Cardiac septum (tissue), 1 donor: ENCODE measurements at regions not wholly inside any gene's neighbourhood (a gene's known extent, or its start where the extent isn't known, plus 50 kb on each side); places are given as distances from the start of the nearest gene placed in this dataset.

ENCODE experiments used
- DNase-seq: peaks from one replicate; pipeline ENCODE4 v3.0.0-alpha.2; 2020; ENCODE audit warnings: low spot score
- intact Hi-C: fragments of 100-400 bp; cut with DNase I; formaldehyde crosslinking; loops from one replicate; pipeline ENCODE4 v1.14.0; 2022
- donor health status: DM: no; HTN: no; CAD: no.

GRCh38 chr11:116540645-116541304 is 232.0 kb downstream of the BUD13 start:
- intact Hi-C loops = no loop called here
- DNase-seq = no peak

GRCh38 chr11:116539836-116540418 is 232.9 kb downstream of the BUD13 start:
- no peak for DNase-seq
- intact Hi-C loops = no loop called here

- no peak for DNase-seq
- intact Hi-C loops = no loop called here
These were observed 233.6 kb downstream of the BUD13 start for GRCh38 chr11:116539211-116539610.

- no peak for DNase-seq
- intact Hi-C loops = no loop called here
These were observed 234.1 kb downstream of the BUD13 start for GRCh38 chr11:116538677-116539076.

- no peak for DNase-seq
- intact Hi-C loops = no loop called here
These were observed 235.1 kb downstream of the BUD13 start for GRCh38 chr11:116537709-116538108.

GRCh38 chr11:116537121-116537520 is 235.7 kb downstream of the BUD13 start:
- intact Hi-C loops = no loop called here

GRCh38 chr11:116536416-116536815 is 236.4 kb downstream of the BUD13 start:
- no peak for DNase-seq
- intact Hi-C loops = no loop called here

More at GRCh38 chr11:116537121-116537520, 235.7 kb downstream of the BUD13 start:
- no peak for DNase-seq

- no peak for DNase-seq
- intact Hi-C loops = no loop called here
These were observed 236.8 kb downstream of the BUD13 start for GRCh38 chr11:116535994-116536393.

- no peak for DNase-seq
- intact Hi-C loops = no loop called here
These were observed 237.7 kb downstream of the BUD13 start for GRCh38 chr11:116535120-116535519.

- no peak for DNase-seq
- intact Hi-C loops = no loop called here
These were observed 238.4 kb downstream of the BUD13 start for GRCh38 chr11:116534270-116534975.

GRCh38 chr11:116533186-116533825 is 239.5 kb downstream of the BUD13 start:
- intact Hi-C loops = no loop called here
- no peak for DNase-seq

GRCh38 chr11:116532066-116532465 is 240.7 kb downstream of the BUD13 start:
- peak; percentile 20 for DNase-seq
- intact Hi-C loops = no loop called here

GRCh38 chr11:116530705-116531104 is 242.1 kb downstream of the BUD13 start:
- intact Hi-C loops = no loop called here
- DNase-seq = no peak

- intact Hi-C loops = no loop called here
- no peak for DNase-seq
These were observed 243.5 kb downstream of the BUD13 start for GRCh38 chr11:116529271-116529670.

- DNase-seq = peak; percentile 50
- intact Hi-C loops = no loop called here
These were observed 245.4 kb downstream of the BUD13 start for GRCh38 chr11:116527180-116527991.

GRCh38 chr11:116525961-116526495 is 246.8 kb downstream of the BUD13 start:
- DNase-seq = peak; percentile 44
- intact Hi-C loops = no loop called here

GRCh38 chr11:116519499-116519898 is 253.3 kb downstream of the BUD13 start:
- intact Hi-C loops = no loop called here
- DNase-seq = no peak

GRCh38 chr11:116518141-116518540 is 254.6 kb downstream of the BUD13 start:
- DNase-seq = no peak
- intact Hi-C loops = no loop called here

GRCh38 chr11:116517584-116517983 is 255.2 kb downstream of the BUD13 start:
- intact Hi-C loops = no loop called here
- DNase-seq = peak; percentile 26
